Activated T-cell treated with anti-CD3 and anti-CD28 coated beads, Interleukin-2, amount 50 U/mL, for 72 hours (primary cell): ENCODE measurements at regions not wholly inside any gene's neighbourhood (a gene's known extent, or its start where the extent isn't known, plus 50 kb on each side); places are given as distances from the start of the nearest gene placed in this dataset.

ENCODE experiments used
- ATAC-seq, 2 donors: fragments of 150-1000 bp; cut with Tn5 transposase; replicated peaks in 1 of 2; 2 replicates each; pipeline ENCODE4 v1.10.0; 2021; ENCODE audit warnings: moderate library complexity in 2 of 2, mild to moderate bottlenecking in 1 of 2
- DNase-seq, 2 donors: peaks; one replicate each; pipeline ENCODE4 v3.0.0; 2021 to 2022; ENCODE audit warnings: mixed read lengths in 1 of 2
- H3K27ac Mint-ChIP-seq: one replicate; pipeline ENCODE4 v1.8.0; 2022; ENCODE audit warnings: mild to moderate bottlenecking, moderate library complexity, mixed read lengths
- H3K27me3 Mint-ChIP-seq: one replicate; pipeline ENCODE4 v1.8.0; 2022; ENCODE audit warnings: low read depth, mixed read lengths
- H3K36me3 Mint-ChIP-seq, 2 donors: one replicate each; pipeline ENCODE4 v1.8.0; 2022; ENCODE audit warnings: mixed read lengths in 2 of 2, mild to moderate bottlenecking in 1 of 2; ENCODE audit not compliant: insufficient read depth in 2 of 2
- H3K4me1 Mint-ChIP-seq: one replicate; pipeline ENCODE4 v1.8.0; 2022; ENCODE audit warnings: low read depth, mixed read lengths
- H3K4me3 Mint-ChIP-seq, 2 donors: one replicate each; pipeline ENCODE4 v1.8.0; 2022; ENCODE audit warnings: mild to moderate bottlenecking in 2 of 2, mixed read lengths in 2 of 2, moderate library complexity in 2 of 2
- H3K9me3 Mint-ChIP-seq, 2 donors: one replicate each; pipeline ENCODE4 v1.8.0; 2022; ENCODE audit warnings: mixed read lengths in 2 of 2

DNA sequence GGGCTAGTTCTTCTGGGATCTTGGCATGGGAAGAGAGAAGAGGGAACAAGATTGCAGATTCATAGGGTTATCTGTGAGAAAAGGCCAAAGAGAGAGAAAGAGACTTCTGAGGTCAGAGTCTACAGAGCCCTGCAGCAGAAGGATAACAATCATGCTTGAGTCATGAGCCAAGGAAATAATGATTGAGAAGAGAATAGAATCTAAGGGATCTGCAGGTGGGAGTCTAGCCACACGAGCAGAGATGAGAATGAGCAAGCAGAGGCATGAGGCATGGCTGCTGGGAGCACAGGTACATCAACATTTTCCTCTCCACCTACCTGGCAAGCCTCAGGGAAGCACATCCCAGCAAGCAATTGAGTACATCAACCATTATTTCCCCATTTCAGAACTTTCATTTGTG, 303.7 kb downstream of the LRIG3 start:
- Mint-ChIP-seq H3K4me1 (no peaks in the 10 kb centered on the region), H3K27me3 (peaks cover 6% of the 10 kb centered on the region), H3K9me3 (peaks cover 2 to 10% of the 10 kb centered on the region in 2 donors), H3K36me3 (no peaks in the 10 kb centered on the region), H3K4me3 (no peak overlapping the region), H3K27ac (no peak overlapping the region)
- ATAC-seq (no peak), DNase-seq (no peak)

GRCh38 chr12:58621126-58621525, 299.2 kb downstream of the LRIG3 start:
- ATAC-seq (no peak), DNase-seq (no peak)
- H3K27ac Mint-ChIP-seq = no peak overlapping the region

GRCh38 chr12:58629376-58629775, 290.9 kb downstream of the LRIG3 start:
- Mint-ChIP-seq H3K27ac (no peak overlapping the region), H3K27me3 (no peaks in the 10 kb centered on the region), H3K4me1 (no peaks in the 10 kb centered on the region), H3K4me3 (no peak overlapping the region), H3K9me3 (peaks cover 0 to 3% of the 10 kb centered on the region in 2 donors), H3K36me3 (no peaks in the 10 kb centered on the region)
- ATAC-seq (no peak), DNase-seq (no peak)

More at GRCh38 chr12:58621126-58621525, 299.2 kb downstream of the LRIG3 start:
- no peak overlapping the region for H3K4me3 Mint-ChIP-seq
- H3K9me3 Mint-ChIP-seq = peaks cover 2 to 3% of the 10 kb centered on the region in 2 donors
- H3K4me1 Mint-ChIP-seq = no peaks in the 10 kb centered on the region
- H3K27me3 Mint-ChIP-seq = no peaks in the 10 kb centered on the region
- no peaks in the 10 kb centered on the region for H3K36me3 Mint-ChIP-seq

DNA sequence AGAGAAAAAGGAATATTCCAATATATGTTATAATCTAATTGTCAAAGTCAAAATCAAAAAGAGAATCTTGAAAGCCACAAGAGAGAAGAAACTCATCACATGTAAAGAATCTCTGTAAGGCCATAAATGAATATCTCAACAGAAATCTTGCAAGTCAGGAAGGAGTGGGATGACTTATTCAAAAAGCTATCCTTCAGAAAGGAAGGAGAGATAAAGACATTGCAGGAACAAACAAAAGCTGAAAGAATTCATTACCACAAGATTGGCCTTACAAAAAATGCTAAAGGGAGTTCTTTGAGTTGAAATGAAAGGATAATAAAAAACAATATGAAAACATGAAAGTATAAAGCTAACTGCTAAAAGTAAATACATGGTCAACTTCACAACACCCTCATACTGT, 286.8 kb downstream of the LRIG3 start:
- no peaks in the 10 kb centered on the region for H3K36me3 Mint-ChIP-seq
- ATAC-seq (no peak), DNase-seq (no peak)
- no peak overlapping the region for H3K4me3 Mint-ChIP-seq
- H3K27me3 Mint-ChIP-seq = no peaks in the 10 kb centered on the region
- no peaks in the 10 kb centered on the region for H3K4me1 Mint-ChIP-seq
- H3K9me3 Mint-ChIP-seq = peaks cover 0 to 3% of the 10 kb centered on the region in 2 donors
- no peak overlapping the region for H3K27ac Mint-ChIP-seq

- Mint-ChIP-seq H3K27ac (no peak overlapping the region), H3K4me1 (no peaks in the 10 kb centered on the region), H3K36me3 (no peaks in the 10 kb centered on the region), H3K27me3 (no peaks in the 10 kb centered on the region), H3K4me3 (no peak overlapping the region), H3K9me3 (peaks cover 0 to 2% of the 10 kb centered on the region in 2 donors)
- no peak for DNase-seq
- no peak for ATAC-seq
Measured at GRCh38 chr12:58639318-58639934, 280.9 kb downstream of the LRIG3 start.

- Mint-ChIP-seq H3K9me3 (peaks cover 0 to 2% of the 10 kb centered on the region in 2 donors), H3K4me1 (no peaks in the 10 kb centered on the region), H3K4me3 (no peak overlapping the region), H3K36me3 (no peaks in the 10 kb centered on the region), H3K27ac (no peak overlapping the region), H3K27me3 (no peaks in the 10 kb centered on the region)
- no peak for ATAC-seq
- no peak for DNase-seq
Measured at GRCh38 chr12:58640314-58640713, 280.0 kb downstream of the LRIG3 start.

DNA sequence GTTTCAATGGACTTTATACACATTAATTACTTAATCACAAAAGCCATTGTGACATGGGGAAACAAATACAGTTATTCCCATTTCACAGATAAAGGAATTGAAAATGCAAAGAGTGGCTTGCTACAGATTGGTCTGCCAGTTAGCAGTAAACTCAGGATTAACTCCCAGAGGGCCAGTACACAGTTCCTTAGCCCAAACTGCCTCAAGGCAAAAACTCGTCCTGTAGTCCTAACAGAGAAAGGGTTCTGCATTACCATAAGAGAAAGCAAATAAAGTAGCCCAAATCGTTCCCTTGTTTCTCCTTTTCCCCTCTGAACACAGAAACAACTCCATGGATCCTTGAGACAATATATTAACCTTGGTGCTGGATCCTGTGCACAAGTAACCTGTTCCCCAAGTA, 274.4 kb downstream of the LRIG3 start:
- Mint-ChIP-seq H3K4me3 (no peak overlapping the region), H3K4me1 (no peaks in the 10 kb centered on the region), H3K9me3 (no peaks in the 10 kb centered on the region), H3K36me3 (no peaks in the 10 kb centered on the region), H3K27me3 (no peaks in the 10 kb centered on the region), H3K27ac (no peak overlapping the region)
- ATAC-seq (no peak), DNase-seq (no peak)

- H3K36me3 Mint-ChIP-seq = no peaks in the 10 kb centered on the region
- no peak overlapping the region for H3K27ac Mint-ChIP-seq
- no peak overlapping the region for H3K4me3 Mint-ChIP-seq
- DNase-seq (no peak), ATAC-seq (no peak)
- no peaks in the 10 kb centered on the region for H3K4me1 Mint-ChIP-seq
- no peaks in the 10 kb centered on the region for H3K27me3 Mint-ChIP-seq
- no peaks in the 10 kb centered on the region for H3K9me3 Mint-ChIP-seq
Measured at GRCh38 chr12:58647495-58647894, 272.8 kb downstream of the LRIG3 start.

GRCh38 chr12:58648176-58648575, 272.1 kb downstream of the LRIG3 start:
- Mint-ChIP-seq H3K27ac (no peak overlapping the region), H3K4me3 (no peak overlapping the region), H3K27me3 (no peaks in the 10 kb centered on the region), H3K9me3 (no peaks in the 10 kb centered on the region), H3K4me1 (no peaks in the 10 kb centered on the region), H3K36me3 (no peaks in the 10 kb centered on the region)
- no peak for ATAC-seq
- no peak for DNase-seq

- Mint-ChIP-seq H3K27me3 (no peaks in the 10 kb centered on the region), H3K27ac (no peak overlapping the region), H3K4me1 (no peaks in the 10 kb centered on the region), H3K36me3 (no peaks in the 10 kb centered on the region), H3K4me3 (no peak overlapping the region), H3K9me3 (peaks cover 0 to 3% of the 10 kb centered on the region in 2 donors)
- no peak for ATAC-seq
- no peak for DNase-seq
Measured at GRCh38 chr12:58651850-58652249, 268.5 kb downstream of the LRIG3 start.

DNA sequence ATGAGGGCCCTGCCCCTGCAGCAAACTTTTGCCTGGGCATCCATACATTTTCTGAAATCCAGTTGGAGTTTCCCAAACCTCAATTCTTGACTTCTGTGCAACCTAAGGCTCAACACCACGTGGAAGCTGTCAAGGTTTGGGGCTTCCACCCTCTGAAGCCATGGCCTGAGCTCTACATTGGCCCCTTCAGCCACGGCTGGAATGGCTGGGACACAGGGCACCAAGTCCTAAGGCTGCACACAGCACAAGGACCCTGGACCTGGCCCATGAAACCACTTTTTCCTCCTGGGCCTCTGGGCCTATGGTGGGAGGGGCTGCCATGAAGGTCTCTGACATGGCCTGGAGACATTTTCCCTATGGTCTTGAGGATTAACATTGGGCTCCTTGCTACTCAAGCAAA, 266.3 kb downstream of the LRIG3 start:
- H3K36me3 Mint-ChIP-seq = no peaks in the 10 kb centered on the region
- H3K27ac Mint-ChIP-seq = no peak overlapping the region
- ATAC-seq = no peak
- H3K9me3 Mint-ChIP-seq = peaks cover 0 to 3% of the 10 kb centered on the region in 2 donors
- no peak overlapping the region for H3K4me3 Mint-ChIP-seq
- no peaks in the 10 kb centered on the region for H3K4me1 Mint-ChIP-seq
- H3K27me3 Mint-ChIP-seq = no peaks in the 10 kb centered on the region
- DNase-seq = no peak

- Mint-ChIP-seq H3K9me3 (peaks cover 0 to 3% of the 10 kb centered on the region in 2 donors), H3K27ac (no peak overlapping the region), H3K27me3 (no peaks in the 10 kb centered on the region), H3K4me1 (no peaks in the 10 kb centered on the region), H3K4me3 (no peak overlapping the region), H3K36me3 (no peaks in the 10 kb centered on the region)
- no peak for ATAC-seq
- DNase-seq = no peak
Measured at GRCh38 chr12:58655375-58655774, 264.9 kb downstream of the LRIG3 start.

- no peak for ATAC-seq
- no peaks in the 10 kb centered on the region for H3K4me1 Mint-ChIP-seq
- H3K9me3 Mint-ChIP-seq = peaks cover 0 to 3% of the 10 kb centered on the region in 2 donors
- no peaks in the 10 kb centered on the region for H3K36me3 Mint-ChIP-seq
- no peak overlapping the region for H3K4me3 Mint-ChIP-seq
- no peaks in the 10 kb centered on the region for H3K27me3 Mint-ChIP-seq
- DNase-seq = no peak
- no peak overlapping the region for H3K27ac Mint-ChIP-seq
Measured at GRCh38 chr12:58656254-58657009, 263.9 kb downstream of the LRIG3 start.

DNA sequence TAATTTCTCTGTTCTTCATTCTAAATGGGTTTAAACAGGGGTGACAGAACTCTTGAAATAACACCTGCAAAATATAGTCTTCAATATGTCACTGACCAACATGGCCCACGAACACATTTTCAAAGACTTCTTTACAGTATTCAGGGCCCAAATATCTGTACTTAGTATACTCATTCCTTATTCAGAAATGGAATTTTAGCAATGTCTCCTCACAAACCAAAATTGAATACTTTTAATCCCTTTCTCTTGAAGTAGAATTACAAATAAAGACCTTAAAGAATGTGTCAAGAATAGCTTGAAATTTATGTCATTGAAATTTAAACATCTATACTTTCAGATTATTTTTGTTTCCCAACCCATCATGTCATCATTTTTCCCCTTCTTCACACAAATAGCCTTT, 263.1 kb downstream of the LRIG3 start:
- DNase-seq = no peak
- Mint-ChIP-seq H3K4me1 (no peaks in the 10 kb centered on the region), H3K9me3 (peaks cover 0 to 4% of the 10 kb centered on the region in 2 donors), H3K27me3 (no peaks in the 10 kb centered on the region), H3K4me3 (no peak overlapping the region), H3K27ac (no peak overlapping the region), H3K36me3 (no peaks in the 10 kb centered on the region)
- no peak for ATAC-seq
